CD4-positive, alpha-beta T cell treated with Interleukin-15 for 4 hours (primary cell): ENCODE measurements at regions not wholly inside any gene's neighbourhood (a gene's known extent, or its start where the extent isn't known, plus 50 kb on each side); places are given as distances from the start of the nearest gene placed in this dataset.

Experiments used
- DNase-seq: peaks from one replicate; pipeline ENCODE4 v3.0.0-alpha.2; 2020; ENCODE audit warnings: low spot score

DNA sequence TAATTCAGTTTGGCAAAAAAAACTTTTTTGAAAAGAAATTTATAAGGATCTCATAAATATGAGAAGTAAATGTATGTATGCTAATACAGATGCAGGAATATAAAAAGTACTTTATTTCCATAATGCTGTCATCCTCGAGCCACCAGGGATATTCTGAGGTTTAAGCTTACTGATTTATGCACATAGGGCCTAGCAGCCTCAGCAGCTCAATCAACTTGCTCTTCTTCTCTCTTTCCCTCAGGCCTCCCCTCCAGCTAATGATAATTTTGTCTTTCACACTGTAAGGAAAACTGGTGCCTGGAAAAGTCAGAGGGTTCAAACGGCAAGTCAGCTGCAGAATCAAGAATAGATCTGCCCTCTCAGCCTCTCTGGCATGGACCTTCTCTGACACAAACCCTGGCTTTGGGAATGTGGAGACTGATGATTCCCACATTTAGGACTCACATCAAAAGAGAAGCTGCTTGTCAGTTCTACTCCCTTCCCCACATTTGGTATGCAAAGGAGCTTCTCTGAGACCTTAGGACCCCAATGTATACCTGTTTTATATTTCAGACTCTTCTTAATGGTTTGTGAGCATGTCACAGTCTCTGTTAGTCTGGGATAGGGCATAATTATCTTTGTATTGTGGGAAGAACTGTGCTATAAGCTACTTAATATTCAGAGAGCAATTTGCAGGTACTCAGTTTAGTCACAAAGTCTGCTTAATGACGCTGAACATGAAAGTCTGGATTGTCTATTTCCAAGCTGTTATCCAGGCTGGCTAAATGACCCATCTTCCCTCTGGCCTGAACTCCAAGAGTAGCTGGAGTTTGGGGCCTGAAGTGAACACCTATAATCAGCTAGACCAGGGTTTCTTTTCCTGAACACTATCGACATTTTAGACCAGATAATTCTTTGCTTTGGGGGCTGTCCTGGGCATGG is 52.1 kb upstream of the DIPK1A start:
- no peak for DNase-seq

DNA sequence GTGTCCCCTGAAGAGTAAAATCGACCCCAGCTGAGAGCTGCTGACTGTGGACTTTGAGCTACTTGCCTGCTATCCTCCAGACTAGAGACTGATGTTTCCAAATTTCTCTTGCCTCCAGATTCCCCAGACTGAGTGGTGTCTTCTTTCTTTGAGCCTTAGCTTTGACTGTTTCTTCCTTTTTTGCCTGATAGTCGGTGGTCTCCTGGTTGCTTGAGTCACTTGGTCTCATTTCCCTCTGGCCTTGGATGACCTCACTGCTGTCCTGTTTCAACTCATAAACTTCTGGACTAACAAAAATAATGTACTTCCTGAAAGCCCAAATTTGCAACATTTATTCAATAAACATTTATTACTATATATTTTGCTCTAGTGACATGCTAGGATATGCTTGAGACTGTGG is 52.9 kb upstream of the DIPK1A start:
- no peak for DNase-seq

DNA sequence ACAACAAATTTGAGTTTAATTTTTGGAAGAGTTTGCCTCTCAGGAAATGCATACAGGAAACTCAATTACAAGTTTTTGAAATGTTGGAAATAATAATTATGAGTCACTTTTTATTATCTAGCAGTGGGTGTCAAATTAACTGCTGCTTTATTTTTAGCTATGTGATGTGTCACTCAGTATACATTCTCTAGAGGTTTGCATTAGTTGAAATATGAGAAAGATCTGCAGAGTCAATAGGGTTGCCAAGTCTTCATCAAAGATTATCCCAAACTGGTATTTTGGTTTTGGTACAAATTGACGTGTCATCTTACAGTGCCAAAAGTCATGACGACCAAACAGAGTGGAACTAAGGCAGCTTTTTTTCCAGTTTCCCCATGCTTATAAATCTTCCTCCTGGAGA is 54.3 kb upstream of the DIPK1A start:
- no peak for DNase-seq

DNA sequence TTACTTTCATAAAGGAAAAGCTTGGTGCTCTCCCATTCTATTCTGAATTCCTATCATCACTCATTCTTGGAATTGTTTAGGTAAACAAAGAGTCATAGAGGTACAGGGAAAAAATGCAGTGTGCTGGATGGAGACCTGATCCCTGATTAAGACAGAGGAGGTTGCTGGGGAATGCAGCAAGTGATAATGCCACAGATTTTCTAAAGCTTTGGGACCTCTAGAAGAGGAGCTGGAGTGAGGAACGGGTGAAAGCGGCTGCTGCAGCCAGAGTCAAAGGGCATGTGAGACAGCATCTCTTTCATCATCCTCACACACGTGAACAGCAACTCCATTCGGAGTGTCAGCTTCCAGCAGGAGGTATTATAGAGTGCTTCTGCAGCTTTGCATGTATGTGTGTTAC is 54.9 kb upstream of the DIPK1A start:
- DNase-seq = no peak

DNA sequence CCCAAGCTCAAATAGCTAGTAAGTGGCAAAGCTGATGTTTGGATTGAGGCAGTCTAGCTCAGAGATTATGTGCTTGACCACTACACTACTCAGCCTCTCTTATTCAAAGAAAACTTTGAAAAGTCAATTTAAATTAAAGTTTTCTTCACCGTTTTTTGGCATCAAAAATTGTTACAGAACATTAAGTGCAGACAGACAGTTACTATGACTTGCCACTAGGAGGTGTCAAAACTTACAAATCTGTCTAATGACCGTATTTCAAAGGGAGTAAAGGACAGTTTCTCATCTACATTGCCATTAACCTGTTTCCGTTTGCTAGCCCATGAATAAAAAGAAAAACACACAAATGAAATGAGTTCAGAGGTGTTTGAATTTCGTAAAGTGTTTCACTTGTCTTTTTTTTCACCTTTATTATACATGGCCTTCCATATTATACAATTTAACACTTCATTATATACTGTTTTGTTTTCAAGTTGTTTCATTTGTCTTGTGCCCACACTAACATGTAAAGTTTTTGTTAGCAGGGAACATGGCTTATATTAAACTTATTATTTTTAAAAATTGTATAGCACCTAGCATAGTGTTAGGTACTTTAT is 57.4 kb upstream of the MTF2 start:
- DNase-seq = peak; percentile 65

DNA sequence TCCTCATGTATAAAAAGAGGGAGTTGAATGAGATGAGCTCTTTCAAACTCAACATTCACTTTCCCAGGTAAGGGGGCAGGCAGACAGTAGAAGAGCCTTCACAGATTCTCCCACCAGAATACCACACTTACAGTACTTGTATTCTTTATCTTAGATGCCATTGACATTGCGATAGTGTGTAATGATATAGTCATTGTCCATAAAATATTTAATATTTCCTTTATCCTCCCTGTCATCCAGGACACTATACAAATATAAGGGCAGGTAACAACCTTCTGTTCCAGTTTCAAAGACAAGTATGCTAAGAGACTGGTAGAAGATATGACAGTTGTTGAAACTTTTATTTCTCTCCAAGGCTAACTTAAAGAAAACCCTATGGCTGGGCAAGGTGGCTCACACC is 56.5 kb upstream of the MTF2 start:
- DNase-seq = no peak

DNA sequence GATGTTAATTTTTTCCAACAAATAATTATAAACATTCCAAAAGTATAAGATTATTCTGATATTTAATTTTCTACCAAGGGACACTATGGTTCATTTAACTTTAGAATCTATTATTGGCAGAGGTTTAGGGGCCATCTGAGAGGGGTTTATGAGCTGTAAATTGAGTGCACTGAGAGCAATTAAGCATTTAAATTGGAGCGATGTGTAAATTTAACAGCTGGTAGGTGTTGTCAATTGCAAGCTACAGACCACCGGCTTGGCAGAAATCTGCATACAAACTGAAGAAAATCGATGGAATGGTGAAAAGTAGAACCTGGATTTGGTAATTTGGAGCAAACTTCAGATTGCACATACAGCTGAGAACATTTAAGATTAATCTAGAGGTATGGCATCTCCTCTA is 55.8 kb upstream of the MTF2 start:
- DNase-seq = no peak

DNA sequence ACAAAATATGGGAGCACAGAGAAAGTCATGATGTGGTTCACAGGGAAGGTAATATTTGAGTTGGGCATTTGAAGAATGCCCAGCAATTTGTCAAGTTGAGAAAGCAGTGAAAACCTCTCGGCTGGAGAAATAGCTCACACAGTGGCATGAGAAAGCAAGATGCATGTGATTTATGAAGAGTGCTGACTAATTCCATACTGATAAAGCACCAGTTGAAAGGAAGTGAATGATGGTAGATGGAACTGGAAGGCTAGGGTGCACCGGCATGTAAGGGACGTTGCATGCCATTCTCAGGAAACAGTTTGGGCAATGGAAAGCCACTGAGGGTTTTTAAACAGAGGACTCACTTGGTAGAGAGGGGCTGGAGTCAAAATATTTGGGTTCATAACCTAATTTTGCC is 53.5 kb upstream of the MTF2 start:
- DNase-seq = no peak

DNA sequence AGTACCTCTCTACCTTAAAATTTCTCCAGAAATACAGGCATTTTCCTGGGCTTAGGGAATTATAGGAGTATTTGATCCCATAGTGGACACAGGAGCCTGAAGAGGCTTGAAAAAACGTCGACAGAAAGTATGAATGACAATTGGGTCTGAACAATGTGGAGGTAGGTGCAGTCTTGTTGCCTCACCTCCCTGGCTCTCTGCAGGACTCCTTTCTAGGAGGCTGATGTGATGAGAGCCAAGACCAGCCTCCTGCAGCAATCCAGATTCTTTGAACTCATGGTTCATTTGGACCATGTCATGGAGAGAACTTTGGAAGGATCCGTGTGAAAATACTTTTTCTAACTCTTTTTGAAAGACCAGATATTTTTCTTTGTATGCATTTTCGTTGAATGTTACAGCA is 50.5 kb upstream of the MTF2 start:
- DNase-seq = no peak
